Left forelimb (tissue), 1 donor: ENCODE measurements at regions not wholly inside any gene's neighbourhood (a gene's known extent, or its start where the extent isn't known, plus 50 kb on each side); places are given as distances from the start of the nearest gene placed in this dataset.

Experiments
- DNase-seq: peaks from one replicate; pipeline ENCODE4 v3.0.0-alpha.2; 2018; ENCODE audit warnings: low spot score

DNA sequence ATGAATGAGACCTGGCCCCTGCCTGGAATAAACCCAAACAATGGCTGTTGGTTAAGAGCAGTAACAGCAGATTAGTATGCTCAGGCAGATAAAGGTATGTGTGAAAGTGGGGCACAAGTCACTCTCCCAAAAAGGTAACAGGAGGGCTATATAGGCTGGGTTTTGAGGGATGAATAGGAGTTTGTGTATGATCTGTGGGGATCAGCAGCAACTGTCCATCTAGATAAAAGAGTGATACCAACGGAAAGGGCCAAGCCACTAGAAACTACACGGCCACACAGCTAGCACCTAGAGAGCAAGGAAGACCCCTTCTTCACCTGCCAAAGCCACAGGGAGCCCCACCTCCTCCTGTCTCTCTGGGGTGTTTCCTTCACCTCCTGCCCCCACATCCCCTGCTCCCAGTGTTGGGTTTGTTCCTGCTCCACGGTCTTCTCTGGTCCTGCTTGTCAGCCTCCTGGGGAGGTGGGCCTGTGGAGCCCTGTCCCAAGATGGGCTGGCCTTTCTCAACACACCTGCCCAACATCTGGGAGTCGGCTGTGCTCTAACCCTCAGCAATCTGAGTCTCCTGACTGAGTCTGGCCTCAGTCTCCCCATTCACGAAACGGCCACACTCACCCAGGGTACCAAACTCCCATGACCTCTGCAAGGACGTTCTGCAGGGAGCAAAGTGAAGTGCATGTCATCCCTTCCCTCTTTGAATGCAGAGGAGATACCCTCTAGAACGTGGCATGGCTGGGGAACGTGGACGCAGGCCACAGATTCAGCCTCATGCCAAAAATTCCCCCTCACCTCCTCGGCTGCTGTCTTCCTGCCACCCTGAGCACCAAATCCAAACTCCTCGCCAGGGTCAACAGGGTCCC, 108.2 kb downstream of the NCOR2 start:
- no peak for DNase-seq

GRCh38 chr12:124458220-124458991, 109.0 kb downstream of the NCOR2 start:
- DNase-seq = no peak

- DNase-seq = no peak
Measured at GRCh38 chr12:124457287-124458219, 109.9 kb downstream of the NCOR2 start.

- DNase-seq = no peak
Measured at GRCh38 chr12:124456652-124457152, 110.7 kb downstream of the NCOR2 start.

DNA sequence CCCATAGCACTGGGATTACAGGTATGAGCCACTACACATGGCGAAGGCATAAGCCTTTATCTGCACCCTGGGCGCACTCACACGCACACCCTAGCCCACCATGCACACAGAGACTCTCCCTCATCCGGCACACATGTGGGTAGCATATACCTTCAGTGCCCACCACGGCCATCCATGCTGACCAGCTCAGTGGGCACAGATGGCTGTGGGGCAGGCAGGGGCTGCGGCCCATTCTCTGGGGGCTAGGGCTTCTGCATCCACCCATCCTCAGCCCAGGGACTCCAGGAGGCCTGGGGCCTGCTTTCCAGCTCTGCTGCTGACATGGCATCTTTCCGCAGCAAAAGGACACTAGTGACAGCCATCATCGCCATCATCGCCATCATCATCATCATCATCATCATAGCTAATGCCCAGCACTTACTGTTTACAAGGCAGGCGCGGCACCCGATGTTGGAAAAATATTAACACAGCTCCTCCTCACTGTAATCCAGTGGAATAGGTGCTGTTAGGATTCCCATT, 111.2 kb downstream of the NCOR2 start:
- no peak for DNase-seq

DNA sequence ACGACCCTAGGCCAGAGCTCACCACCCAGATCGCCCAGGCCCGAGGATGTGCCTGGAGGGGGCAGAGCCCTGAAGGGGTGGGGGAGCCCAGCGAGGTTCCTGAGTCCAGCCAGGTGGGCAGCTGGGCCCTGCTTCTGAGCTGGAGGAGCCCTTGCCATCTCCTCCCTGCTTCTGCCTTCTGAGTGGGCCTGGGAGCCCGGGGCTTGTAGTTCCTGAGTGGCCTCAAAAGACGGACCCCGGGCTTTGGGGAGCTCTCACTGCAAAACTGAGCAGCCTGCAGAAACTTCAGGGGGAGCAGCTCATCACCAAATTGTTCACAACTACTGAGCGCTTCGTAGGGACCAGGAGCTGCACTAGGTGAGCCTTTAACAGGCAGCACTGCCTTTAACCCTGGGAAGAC, 112.1 kb downstream of the NCOR2 start:
- no peak for DNase-seq

DNA sequence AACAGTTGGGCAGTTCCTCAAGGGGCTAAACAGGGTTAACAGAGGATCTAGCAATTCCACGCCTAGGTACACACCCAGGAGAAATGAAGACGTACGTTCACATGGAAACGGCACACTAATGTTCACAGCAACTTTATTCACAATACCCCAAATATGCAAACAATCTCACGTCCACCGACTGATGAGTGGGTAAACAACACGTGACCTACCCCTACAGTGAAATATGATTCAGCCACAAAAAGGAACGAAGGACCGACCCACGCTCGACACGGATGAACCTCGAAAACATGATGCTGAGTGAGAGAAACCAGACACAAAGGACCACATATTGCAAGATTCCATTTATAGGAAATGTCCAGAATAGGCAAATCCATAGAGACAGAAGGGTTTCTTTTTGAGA, 112.7 kb downstream of the NCOR2 start:
- no peak for DNase-seq

DNA sequence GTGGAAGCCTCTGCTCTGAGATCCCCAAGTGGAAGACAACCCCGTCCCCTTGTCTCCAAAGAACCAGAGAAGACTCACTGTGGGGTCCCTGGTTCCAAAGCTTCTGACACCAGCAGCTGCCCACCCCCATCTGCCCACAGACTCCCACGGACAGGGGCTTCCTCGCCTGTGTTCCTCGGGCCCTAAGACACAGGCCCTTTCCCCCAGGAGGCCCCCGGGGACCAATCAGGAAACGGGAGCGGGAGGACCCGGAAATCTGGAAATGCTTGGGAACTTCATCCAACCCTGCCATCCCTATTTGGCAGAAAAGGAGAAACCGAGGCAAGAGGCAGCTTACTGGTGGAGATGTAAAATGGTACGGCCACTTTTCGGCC, 113.1 kb downstream of the NCOR2 start:
- no peak for DNase-seq

DNA sequence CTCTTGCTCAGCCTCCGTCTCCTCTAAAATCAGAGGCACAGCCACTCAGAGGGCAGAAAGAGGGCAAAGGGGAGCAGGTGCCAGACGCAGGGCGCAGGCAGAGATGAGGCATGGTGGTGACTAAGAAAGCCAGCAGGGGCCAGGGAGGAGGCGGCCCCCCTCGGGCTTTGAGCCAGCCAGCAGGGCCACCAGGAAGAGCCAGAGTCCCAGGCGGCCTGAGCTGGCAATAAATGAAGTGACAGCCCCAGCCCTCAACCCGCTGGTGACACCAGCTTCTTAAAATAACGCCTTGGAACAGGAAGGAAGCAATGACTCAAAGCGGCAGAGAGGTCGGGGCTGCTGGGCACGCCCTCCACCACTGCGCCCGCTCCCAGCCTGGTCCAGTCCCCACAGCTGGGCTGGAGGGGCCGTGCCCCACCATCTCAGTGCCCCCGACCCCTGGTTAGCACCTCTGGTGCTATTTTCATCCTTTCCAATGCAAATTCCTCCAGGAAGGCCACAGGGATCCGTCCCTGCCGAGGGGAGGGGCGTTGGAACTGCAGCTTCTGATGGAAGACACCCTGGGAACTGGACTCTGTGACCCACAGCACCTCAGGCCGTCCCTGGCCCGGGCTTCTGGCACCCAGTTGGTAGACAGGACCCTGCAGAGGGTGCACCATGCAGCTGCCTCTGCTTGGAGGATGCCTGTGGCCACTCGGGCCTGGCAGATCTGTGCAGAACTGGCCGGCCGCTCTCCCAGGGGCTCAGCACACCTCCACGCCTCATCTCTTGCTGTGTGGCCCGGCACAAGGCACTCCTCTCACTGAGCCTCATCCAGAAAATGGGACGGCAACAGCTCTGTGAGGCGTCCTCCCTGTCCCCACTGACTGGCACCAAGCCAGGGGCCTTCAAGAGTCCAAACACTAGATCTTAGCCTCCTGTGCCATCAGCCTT, 113.7 kb downstream of the NCOR2 start:
- DNase-seq = no peak

GRCh38 chr12:124452576-124453331, 114.7 kb downstream of the NCOR2 start:
- DNase-seq = no peak

DNA sequence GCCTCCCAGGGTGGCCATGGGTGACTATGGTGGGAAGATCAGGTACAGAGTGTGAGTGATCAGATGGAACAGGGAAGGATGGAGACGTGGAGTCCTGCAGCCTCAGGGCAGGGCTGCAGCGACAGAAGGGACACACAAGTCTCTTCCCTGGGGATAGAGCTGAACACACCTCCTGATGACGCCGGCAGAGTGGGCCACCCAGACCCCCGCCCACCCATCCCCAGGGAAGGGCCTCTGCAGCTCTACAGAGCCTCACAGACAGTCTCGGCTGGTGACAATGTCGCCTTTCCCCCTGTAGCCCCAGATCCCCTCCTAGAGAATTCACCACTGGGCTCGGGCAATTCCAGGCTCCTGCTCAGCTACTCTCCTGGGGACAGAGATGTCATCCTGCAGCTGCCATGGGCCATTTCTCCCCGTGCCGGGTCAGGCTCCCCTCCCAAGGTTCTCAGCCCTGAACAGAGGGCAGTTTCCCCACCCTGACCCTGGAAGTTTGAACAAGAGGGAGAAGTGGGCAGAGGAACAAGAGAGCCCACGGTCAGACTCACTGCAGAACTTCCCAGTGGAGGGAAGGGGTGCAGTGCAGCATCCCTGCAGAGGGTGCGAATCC, 115.7 kb downstream of the NCOR2 start:
- no peak for DNase-seq

DNA sequence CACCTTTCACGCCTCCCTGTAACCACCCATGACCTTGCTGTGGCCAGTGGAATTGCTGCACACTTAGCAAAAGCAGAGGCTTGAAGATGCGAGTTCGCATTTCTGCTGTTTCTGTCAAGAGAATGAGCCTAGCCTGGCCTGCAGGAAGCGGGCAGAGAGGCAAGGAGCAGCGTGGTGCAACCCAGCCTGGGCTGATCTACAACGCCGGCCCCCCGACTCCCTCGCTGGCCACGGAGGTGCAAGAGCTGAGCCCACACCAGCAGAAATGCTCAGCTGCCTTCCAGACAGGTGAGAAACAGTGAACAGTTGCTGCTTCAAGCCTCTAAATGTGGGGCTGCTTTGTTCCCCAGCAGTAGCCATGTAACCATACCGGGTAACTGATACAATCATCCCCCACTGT, 116.4 kb downstream of the NCOR2 start:
- DNase-seq = no peak

DNA sequence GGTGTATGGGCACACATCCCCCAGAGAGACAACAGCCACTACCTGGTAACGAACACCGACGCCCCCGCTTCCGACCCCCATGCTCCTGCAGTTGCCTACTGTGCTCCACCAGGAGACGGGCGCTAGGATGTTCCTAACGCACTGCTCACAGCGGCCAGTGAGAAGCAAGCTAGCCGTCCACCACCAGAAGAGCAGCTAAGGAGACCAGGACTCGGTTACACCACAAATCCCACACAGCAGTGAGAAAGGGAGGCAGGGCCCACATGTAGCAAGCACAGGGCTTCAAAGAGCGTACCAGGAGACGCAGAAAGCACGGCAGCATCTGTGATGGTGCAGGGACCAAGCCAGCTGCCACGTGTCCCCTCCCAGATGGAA, 117.0 kb downstream of the NCOR2 start:
- no peak for DNase-seq

DNA sequence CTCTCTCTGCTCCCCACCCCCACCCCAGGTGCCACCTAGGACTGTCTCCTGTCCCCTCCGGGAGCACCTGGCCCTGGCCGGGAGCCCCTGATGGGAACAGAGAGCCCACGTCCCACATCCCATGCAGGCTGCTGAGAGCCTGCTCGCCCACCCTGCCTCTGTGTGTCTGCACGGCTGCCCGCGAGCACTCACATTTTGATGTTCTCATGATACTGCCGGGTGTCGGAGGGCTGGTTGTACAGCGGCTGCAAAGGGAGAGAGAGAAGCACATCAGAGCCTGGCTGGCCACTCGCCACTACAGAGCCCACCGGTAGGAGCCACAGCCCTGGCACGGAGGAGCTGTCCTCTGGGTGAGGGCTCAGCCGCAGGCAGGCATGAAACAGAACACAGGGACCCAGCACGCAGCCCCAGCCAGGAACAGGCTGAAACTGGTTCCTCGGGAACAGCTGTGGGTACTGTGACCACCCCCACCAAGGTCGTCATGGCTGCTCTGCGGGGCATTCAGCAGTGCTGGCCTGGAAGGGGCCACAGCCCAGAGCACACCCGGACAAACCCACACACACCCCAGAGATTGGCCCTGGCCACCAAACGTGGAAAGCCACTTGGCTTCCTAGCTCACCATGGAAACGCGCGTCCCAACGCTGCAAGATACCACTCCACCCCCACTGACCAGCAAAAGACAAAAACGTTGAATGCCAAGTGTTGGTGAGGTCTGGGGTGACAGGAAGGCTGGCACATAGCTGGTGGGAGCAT, 117.6 kb downstream of the NCOR2 start:
- no peak for DNase-seq

DNA sequence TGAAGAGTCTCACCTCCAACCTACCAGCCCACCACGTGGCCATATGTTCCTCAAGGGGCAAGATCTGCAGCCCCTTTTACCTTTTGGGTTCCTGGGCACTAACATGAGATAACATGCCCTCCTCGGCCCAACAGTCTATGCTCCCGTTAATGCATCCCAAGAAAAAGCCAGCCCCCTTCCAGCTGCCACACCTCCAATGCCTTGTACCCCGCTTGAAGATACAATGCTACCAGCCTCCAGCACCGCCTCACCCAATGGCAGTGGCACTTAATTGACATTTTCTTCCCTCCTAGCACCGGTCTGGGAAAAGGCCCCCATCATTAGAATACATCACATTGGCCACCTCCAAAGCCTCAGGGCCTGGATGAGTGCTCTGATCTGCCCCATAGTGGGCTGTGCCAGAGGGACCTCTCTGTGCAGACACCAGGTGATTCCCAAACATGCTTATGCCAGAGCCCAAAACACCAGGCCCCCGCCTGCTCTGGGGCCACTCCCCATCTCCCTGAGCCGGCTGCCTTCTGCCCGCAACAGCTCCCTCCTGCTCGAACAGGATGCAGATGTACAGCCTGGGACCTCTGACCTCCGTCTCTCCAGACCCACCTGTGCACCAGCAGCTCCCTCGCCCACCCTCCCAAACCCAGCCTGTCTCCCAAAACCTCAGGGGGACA, 118.3 kb downstream of the NCOR2 start:
- no peak for DNase-seq

GRCh38 chr12:124448241-124448954, 119.0 kb downstream of the NCOR2 start:
- DNase-seq = no peak

GRCh38 chr12:124446364-124446763, 121.0 kb downstream of the NCOR2 start:
- no peak for DNase-seq

GRCh38 chr12:124445826-124446225, 121.6 kb downstream of the NCOR2 start:
- DNase-seq = no peak
